Breast epithelium (tissue), 4 donors: ENCODE measurements at regions not wholly inside any gene's neighbourhood (a gene's known extent, or its start where the extent isn't known, plus 50 kb on each side); places are given as distances from the start of the nearest gene placed in this dataset.

Source experiments
- DNase-seq, 2 donors: peaks; one replicate each; pipeline ENCODE4 v3.0.0-alpha.2; 2019; ENCODE audit warnings: low spot score in 2 of 2
- H3K27ac ChIP-seq, 2 donors: fragments of 200-600 bp; sonication (generic) in 1 of 2; one replicate each; pipeline ENCODE4 v1.5.1; 2016 to 2019; ENCODE audit warnings: mild to moderate bottlenecking in 1 of 2
- H3K27me3 ChIP-seq, 2 donors: fragments of 200-600 bp; sonication (generic) in 1 of 2; one replicate each; pipeline versions ENCODE4 v1.5.1 to v1.6.0; 2017 to 2019; ENCODE audit warnings: control low read depth in 1 of 2, mild to moderate bottlenecking in 1 of 2
- H3K36me3 ChIP-seq: fragments of 200-600 bp; one replicate; pipeline ENCODE4 v1.5.1; 2019
- H3K4me1 ChIP-seq, 2 donors: fragments of 200-600 bp; sonication (generic); one replicate each; pipeline ENCODE4 v1.5.1; 2016 to 2019; ENCODE audit warnings: control low read depth in 1 of 2
- H3K4me3 ChIP-seq, 3 donors: fragments of 200-600 bp; sonication (generic); 1 replicate in 2 of 3; 2 replicates in 1 of 3; pipeline ENCODE4 v1.5.1; 2016 to 2019; ENCODE audit warnings: mild to moderate bottlenecking in 3 of 3, moderate library complexity in 2 of 3
- H3K9me3 ChIP-seq, 2 donors: fragments of 200-600 bp; sonication (generic) in 1 of 2; one replicate each; pipeline ENCODE4 v1.5.1; 2016 to 2019; ENCODE audit warnings: control low read depth in 1 of 2
- CTCF ChIP-seq, 3 donors: fragments of 450-650 bp; IDR thresholded peaks; one replicate each; pipeline ENCODE4 v1.5.1; 2016 to 2017; ENCODE audit warnings: antibody characterized with exemption in 3 of 3, mild to moderate bottlenecking in 3 of 3, moderate library complexity in 3 of 3
- POLR2A ChIP-seq: fragments of 450-650 bp; IDR thresholded peaks from one replicate; pipeline ENCODE4 v1.6.1; 2016; ENCODE audit warnings: antibody characterized with exemption, mild to moderate bottlenecking, moderate library complexity
- POLR2AphosphoS5 ChIP-seq, 3 donors: sonication (generic); formaldehyde crosslinking; IDR thresholded peaks; one replicate each; pipeline ENCODE4 v1.6.1; 2017; ENCODE audit warnings: antibody characterized with exemption in 3 of 3
- intact Hi-C: fragments of 100-400 bp; cut with DNase I; formaldehyde crosslinking; loops from one replicate; pipeline ENCODE4 v1.15.1; 2023; ENCODE audit warnings: low total_unique reads

- Histone ChIP-seq H3K36me3 (no peaks in the 10 kb centered on the region), H3K4me1 (no peaks in the 10 kb centered on the region), H3K27ac (no peak overlapping the region), H3K9me3 (no peaks in the 10 kb centered on the region), H3K27me3 (no peaks in the 10 kb centered on the region), H3K4me3 (no peak overlapping the region)
- TF ChIP-seq POLR2A = no peak
- TF ChIP-seq CTCF (IDR thresholded peaks at IDR 0.05) = no peak
- no peak for TF ChIP-seq POLR2AphosphoS5 (IDR thresholded peaks at IDR 0.05)
- DNase-seq = no peak
- intact Hi-C loops = no loop called here
Measured at GRCh38 chr5:103476811-103477210, 85.8 kb downstream of the NUDT12 start.

GRCh38 chr5:103475629-103476240, 86.9 kb downstream of the NUDT12 start:
- Histone ChIP-seq H3K9me3 (no peaks in the 10 kb centered on the region), H3K27ac (no peak overlapping the region), H3K36me3 (no peaks in the 10 kb centered on the region), H3K27me3 (no peaks in the 10 kb centered on the region), H3K4me3 (no peak overlapping the region), H3K4me1 (no peaks in the 10 kb centered on the region)
- intact Hi-C loops = no loop called here
- TF ChIP-seq POLR2A (no peak), CTCF (IDR thresholded peaks at IDR 0.05) (peak in 2 of 3 donors; percentile 61 to 63)
- no peak for DNase-seq

GRCh38 chr5:103474677-103475076, 87.9 kb downstream of the NUDT12 start:
- TF ChIP-seq CTCF (IDR thresholded peaks at IDR 0.05) (no peak), POLR2AphosphoS5 (IDR thresholded peaks at IDR 0.05) (no peak)
- Histone ChIP-seq H3K4me1 (no peaks in the 10 kb centered on the region), H3K27me3 (no peaks in the 10 kb centered on the region), H3K27ac (no peak overlapping the region), H3K36me3 (no peaks in the 10 kb centered on the region), H3K9me3 (no peaks in the 10 kb centered on the region), H3K4me3 (no peak overlapping the region)
- DNase-seq = no peak
- intact Hi-C loops = no loop called here

GRCh38 chr5:103473725-103474124, 88.9 kb downstream of the NUDT12 start:
- Histone ChIP-seq H3K27me3 (no peaks in the 10 kb centered on the region), H3K9me3 (no peaks in the 10 kb centered on the region), H3K4me1 (no peaks in the 10 kb centered on the region), H3K36me3 (no peaks in the 10 kb centered on the region), H3K27ac (no peak overlapping the region), H3K4me3 (no peak overlapping the region)
- TF ChIP-seq POLR2AphosphoS5 (IDR thresholded peaks at IDR 0.05) (no peak), POLR2A (no peak), CTCF (IDR thresholded peaks at IDR 0.05) (no peak)
- no peak for DNase-seq
- intact Hi-C loops = no loop called here

GRCh38 chr5:103472830-103473229, 89.8 kb downstream of the NUDT12 start:
- Histone ChIP-seq H3K27ac (no peak overlapping the region), H3K4me1 (no peaks in the 10 kb centered on the region), H3K4me3 (no peak overlapping the region), H3K36me3 (no peaks in the 10 kb centered on the region), H3K27me3 (no peaks in the 10 kb centered on the region), H3K9me3 (no peaks in the 10 kb centered on the region)
- intact Hi-C loops = no loop called here
- TF ChIP-seq CTCF (IDR thresholded peaks at IDR 0.05) (no peak), POLR2AphosphoS5 (IDR thresholded peaks at IDR 0.05) (no peak), POLR2A (no peak)
- DNase-seq = no peak
